ENCODE measurements at regions not wholly inside any gene's neighbourhood (a gene's known extent, or its start where the extent isn't known, plus 50 kb on each side); places are given as distances from the start of the nearest gene placed in this dataset.
"Not testable (repeated sequence)": the region's sequence is repeated elsewhere in the genome, so short reads cannot be mapped to it uniquely, and the experiment has no call there.

- peaks cover 17% of the 10 kb centered on the region for H3K4me1 Mint-ChIP-seq (ENCODE audit: unreplicated experiment)
- peaks cover 8% of the 10 kb centered on the region for H3K27me3 Mint-ChIP-seq
- H3K36me3 Mint-ChIP-seq = peaks cover 4% of the 10 kb centered on the region
- H3K9me3 Mint-ChIP-seq = no peaks in the 10 kb centered on the region
- H3K4me3 Mint-ChIP-seq = no peak overlapping the region
- H3K27ac Mint-ChIP-seq = no peak overlapping the region
- DNase-seq (ENCODE audit: extremely low spot score, unreplicated experiment) = no peak
- no peak for TF ChIP-seq CTCF (conservative IDR thresholded peaks at IDR 0.05)
Observed at GRCh38 chr16:51845586-51846305, 694.7 kb upstream of the SALL1 start.

GRCh38 chr16:51839727-51840462, 688.8 kb upstream of the SALL1 start:
- DNase-seq (ENCODE audit: extremely low spot score, unreplicated experiment) = no peak
- TF ChIP-seq CTCF (conservative IDR thresholded peaks at IDR 0.05) = no peak
- Mint-ChIP-seq H3K27ac (no peak overlapping the region), H3K4me3 (no peak overlapping the region), H3K9me3 (no peaks in the 10 kb centered on the region), H3K4me1 (ENCODE audit: unreplicated experiment) (peaks cover 11% of the 10 kb centered on the region), H3K27me3 (peaks cover 22% of the 10 kb centered on the region), H3K36me3 (peaks cover 4% of the 10 kb centered on the region)

DNA sequence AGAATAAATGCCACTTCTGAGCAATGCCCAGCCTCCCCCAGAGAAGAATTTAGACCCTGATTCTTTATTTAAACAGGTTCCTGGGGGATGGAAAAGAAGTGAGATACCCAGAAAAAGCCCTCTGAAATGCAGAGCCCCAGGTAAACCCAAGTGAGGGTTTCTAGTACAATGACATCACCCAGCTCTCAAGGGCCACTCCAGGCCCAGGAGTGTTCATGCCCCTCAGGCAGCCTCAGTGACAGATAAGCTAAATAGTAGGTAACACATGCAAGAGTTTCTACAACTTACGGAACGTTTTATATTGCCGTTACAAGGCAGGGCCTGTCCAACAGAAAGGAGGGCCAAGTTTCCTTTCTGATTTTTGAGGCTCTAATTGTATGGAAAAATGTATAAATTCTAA, 683.7 kb upstream of the SALL1 start:
- no peak overlapping the region for H3K4me3 Mint-ChIP-seq
- TF ChIP-seq CTCF (conservative IDR thresholded peaks at IDR 0.05) = no peak
- peaks cover 8% of the 10 kb centered on the region for H3K27me3 Mint-ChIP-seq
- H3K9me3 Mint-ChIP-seq = no peaks in the 10 kb centered on the region
- no peak for DNase-seq (ENCODE audit: extremely low spot score, unreplicated experiment)
- H3K36me3 Mint-ChIP-seq = no peaks in the 10 kb centered on the region
- H3K27ac Mint-ChIP-seq = no peak overlapping the region
- H3K4me1 Mint-ChIP-seq (ENCODE audit: unreplicated experiment) = peaks cover 5% of the 10 kb centered on the region

- no peak overlapping the region for H3K27ac Mint-ChIP-seq
- TF ChIP-seq CTCF (conservative IDR thresholded peaks at IDR 0.05) = no peak
- no peak for DNase-seq (ENCODE audit: extremely low spot score, unreplicated experiment)
- H3K27me3 Mint-ChIP-seq = peaks cover 3% of the 10 kb centered on the region
- no peak overlapping the region for H3K4me3 Mint-ChIP-seq
- no peaks in the 10 kb centered on the region for H3K36me3 Mint-ChIP-seq
- H3K9me3 Mint-ChIP-seq = no peaks in the 10 kb centered on the region
- no peaks in the 10 kb centered on the region for H3K4me1 Mint-ChIP-seq (ENCODE audit: unreplicated experiment)
Observed at GRCh38 chr16:51834133-51834532, 683.1 kb upstream of the SALL1 start.

DNA sequence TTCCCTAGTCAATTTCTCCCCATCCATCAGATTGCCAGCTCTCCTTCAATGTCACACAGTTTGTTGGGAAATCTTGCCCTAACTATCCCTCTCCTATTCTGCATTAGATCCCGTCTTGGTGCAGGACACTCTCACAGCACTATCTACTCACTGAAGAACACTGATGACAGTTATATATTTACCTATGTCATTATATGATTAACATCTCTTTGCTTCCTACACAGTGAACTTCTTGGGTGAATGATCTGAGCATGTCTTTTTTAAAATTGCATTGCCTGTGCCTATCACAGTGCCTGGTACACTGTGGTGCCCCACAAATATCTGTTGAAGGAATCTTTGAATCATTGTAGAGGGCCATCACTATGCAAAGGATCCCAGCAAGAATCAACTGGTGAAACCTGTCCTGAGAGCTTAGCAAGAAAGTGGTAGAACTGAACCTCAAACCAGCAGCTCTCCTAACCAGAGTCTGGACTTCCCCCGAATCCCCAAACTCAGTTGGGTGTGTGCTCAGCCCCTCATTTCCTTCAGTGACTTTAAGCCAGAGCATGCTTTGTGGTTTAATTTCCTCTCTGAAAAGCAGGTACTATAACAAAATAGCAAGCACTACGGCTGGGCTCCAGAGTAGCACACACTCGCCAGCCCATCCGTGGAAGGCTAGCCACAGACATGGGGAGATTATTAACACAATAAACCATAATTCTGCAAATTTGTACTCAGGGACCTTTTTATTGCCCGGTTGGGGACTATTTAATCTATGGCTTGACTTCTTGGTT, 680.7 kb upstream of the SALL1 start:
- peaks cover under 1% of the 10 kb centered on the region for H3K27me3 Mint-ChIP-seq
- H3K27ac Mint-ChIP-seq = no peak overlapping the region
- H3K4me1 Mint-ChIP-seq (ENCODE audit: unreplicated experiment) = no peaks in the 10 kb centered on the region
- no peak for TF ChIP-seq CTCF (conservative IDR thresholded peaks at IDR 0.05)
- no peaks in the 10 kb centered on the region for H3K36me3 Mint-ChIP-seq
- no peak for DNase-seq (ENCODE audit: extremely low spot score, unreplicated experiment)
- H3K4me3 Mint-ChIP-seq = no peak overlapping the region
- no peaks in the 10 kb centered on the region for H3K9me3 Mint-ChIP-seq

- DNase-seq (ENCODE audit: extremely low spot score, unreplicated experiment); H3K9me3 Mint-ChIP-seq; H3K4me1 Mint-ChIP-seq (ENCODE audit: unreplicated experiment); H3K36me3 Mint-ChIP-seq; H3K27me3 Mint-ChIP-seq; H3K4me3 Mint-ChIP-seq; H3K27ac Mint-ChIP-seq: not testable (repeated sequence)
Observed at GRCh38 chr16:51831034-51831433, 680.0 kb upstream of the SALL1 start.
